ENCODE measurements at regions not wholly inside any gene's neighbourhood (a gene's known extent, or its start where the extent isn't known, plus 50 kb on each side); places are given as distances from the start of the nearest gene placed in this dataset.

DNA sequence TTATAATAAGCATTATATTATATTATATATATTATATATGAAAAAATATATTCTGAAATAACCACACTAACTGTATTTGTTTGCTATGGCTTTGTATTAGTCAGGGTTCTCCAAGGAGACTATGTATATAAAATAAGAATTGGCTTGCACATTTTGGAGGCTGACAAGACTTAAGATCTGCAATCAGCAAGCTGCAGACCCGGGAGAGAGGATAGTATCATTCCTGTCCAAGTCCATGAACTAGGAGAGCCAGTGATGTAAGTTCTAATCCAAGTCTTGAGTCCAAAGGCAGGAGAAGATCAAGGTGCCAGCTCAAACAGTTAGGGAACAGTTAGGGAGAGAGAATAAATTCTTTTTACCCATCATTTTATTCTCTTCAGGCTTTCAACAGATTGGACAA lies 639.5 kb downstream of the PLPP3 start:
- TF ChIP-seq CEBPB (IDR thresholded peaks at IDR 0.05) = no peak
- TF ChIP-seq, protein P1, sequence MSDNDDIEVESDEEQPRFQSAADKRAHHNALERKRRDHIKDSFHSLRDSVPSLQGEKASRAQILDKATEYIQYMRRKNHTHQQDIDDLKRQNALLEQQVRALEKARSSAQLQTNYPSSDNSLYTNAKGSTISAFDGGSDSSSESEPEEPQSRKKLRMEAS (IDR thresholded peaks at IDR 0.05) = no peak

DNA sequence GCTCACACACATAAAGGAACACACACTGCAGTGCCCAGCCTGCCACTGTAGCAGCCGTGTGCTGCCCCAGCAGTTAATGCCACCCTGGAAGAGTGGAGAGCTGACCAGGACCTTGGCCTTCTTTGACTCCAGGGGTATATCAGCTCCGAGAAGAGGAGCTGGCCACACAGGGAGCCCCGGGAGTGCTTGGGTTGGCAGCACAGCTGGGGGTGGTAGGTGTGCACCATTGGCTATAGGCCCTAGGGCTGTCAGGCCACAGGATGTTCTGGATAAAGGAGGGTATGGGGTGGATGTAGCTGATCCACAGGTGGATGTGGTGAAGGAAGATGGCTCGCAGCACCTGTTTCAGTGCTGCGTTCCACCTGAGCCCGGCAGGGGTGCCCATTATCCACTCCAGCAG lies 640.5 kb downstream of the PLPP3 start:
- TF ChIP-seq FOXM1 (IDR thresholded peaks at IDR 0.05; ENCODE audit: borderline replicate concordance, low read depth) (no peak), TEAD4 (IDR thresholded peaks at IDR 0.05) (no peak), CREB1 (IDR thresholded peaks at IDR 0.05; ENCODE audit: low read depth) (no peak), EGR1 (IDR thresholded peaks at IDR 0.05) (no peak), TCF12 (IDR thresholded peaks at IDR 0.05; ENCODE audit: low read depth) (no peak), ZBTB7A (IDR thresholded peaks at IDR 0.05; ENCODE audit: low read depth) (no peak), NFIC (IDR thresholded peaks at IDR 0.05) (no peak), YY1 (IDR thresholded peaks at IDR 0.05; ENCODE audit: low read depth) (no peak), TAF1 (IDR thresholded peaks at IDR 0.05; ENCODE audit: low read depth) (no peak), EP300 (IDR thresholded peaks at IDR 0.05; ENCODE audit: borderline replicate concordance) (no peak), RAD21 (IDR thresholded peaks at IDR 0.05; ENCODE audit: low read depth) (no peak), CEBPB (IDR thresholded peaks at IDR 0.05) (no peak)
- TF ChIP-seq, protein P2, sequence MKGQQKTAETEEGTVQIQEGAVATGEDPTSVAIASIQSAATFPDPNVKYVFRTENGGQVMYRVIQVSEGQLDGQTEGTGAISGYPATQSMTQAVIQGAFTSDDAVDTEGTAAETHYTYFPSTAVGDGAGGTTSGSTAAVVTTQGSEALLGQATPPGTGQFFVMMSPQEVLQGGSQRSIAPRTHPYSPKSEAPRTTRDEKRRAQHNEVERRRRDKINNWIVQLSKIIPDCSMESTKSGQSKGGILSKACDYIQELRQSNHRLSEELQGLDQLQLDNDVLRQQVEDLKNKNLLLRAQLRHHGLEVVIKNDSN (IDR thresholded peaks at IDR 0.05) = no peak
- TF ChIP-seq, protein P1 (IDR thresholded peaks at IDR 0.05) = no peak
- TF ChIP-seq, protein P3, sequence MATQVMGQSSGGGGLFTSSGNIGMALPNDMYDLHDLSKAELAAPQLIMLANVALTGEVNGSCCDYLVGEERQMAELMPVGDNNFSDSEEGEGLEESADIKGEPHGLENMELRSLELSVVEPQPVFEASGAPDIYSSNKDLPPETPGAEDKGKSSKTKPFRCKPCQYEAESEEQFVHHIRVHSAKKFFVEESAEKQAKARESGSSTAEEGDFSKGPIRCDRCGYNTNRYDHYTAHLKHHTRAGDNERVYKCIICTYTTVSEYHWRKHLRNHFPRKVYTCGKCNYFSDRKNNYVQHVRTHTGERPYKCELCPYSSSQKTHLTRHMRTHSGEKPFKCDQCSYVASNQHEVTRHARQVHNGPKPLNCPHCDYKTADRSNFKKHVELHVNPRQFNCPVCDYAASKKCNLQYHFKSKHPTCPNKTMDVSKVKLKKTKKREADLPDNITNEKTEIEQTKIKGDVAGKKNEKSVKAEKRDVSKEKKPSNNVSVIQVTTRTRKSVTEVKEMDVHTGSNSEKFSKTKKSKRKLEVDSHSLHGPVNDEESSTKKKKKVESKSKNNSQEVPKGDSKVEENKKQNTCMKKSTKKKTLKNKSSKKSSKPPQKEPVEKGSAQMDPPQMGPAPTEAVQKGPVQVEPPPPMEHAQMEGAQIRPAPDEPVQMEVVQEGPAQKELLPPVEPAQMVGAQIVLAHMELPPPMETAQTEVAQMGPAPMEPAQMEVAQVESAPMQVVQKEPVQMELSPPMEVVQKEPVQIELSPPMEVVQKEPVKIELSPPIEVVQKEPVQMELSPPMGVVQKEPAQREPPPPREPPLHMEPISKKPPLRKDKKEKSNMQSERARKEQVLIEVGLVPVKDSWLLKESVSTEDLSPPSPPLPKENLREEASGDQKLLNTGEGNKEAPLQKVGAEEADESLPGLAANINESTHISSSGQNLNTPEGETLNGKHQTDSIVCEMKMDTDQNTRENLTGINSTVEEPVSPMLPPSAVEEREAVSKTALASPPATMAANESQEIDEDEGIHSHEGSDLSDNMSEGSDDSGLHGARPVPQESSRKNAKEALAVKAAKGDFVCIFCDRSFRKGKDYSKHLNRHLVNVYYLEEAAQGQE (IDR thresholded peaks at IDR 0.05; ENCODE audit: low read depth) = no peak

DNA sequence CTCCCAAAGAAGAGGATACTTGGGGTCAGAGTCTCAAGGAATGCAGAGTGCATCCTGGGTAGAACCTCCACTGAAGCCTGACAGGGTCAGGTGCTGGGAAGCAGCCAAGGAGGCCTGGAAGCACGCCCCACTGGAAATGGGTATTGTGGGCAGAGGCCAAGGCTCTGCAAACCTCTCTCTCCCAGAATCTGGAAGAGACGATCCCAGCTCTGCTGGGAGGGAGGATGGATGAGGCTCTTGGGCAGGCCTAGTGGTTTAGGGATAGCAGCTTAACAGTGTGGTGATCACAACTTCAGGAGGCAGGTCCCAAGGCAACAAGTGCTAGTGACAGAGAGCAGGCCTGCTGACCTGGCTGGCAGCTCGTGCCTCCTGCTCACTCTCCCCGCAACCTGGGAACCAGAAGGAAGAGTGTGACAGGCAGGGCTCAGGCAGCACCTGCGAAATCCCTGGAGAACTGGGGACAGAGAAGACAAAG lies 641.0 kb downstream of the PLPP3 start:
- TF ChIP-seq TAF1 (IDR thresholded peaks at IDR 0.05; ENCODE audit: low read depth) (no peak), NFIC (IDR thresholded peaks at IDR 0.05) (no peak), CREB1 (IDR thresholded peaks at IDR 0.05; ENCODE audit: low read depth) (no peak), CEBPB (IDR thresholded peaks at IDR 0.05) (no peak), TEAD4 (IDR thresholded peaks at IDR 0.05) (no peak), FOXM1 (IDR thresholded peaks at IDR 0.05; ENCODE audit: borderline replicate concordance, low read depth) (no peak), TCF12 (IDR thresholded peaks at IDR 0.05; ENCODE audit: low read depth) (no peak)
- TF ChIP-seq, protein P2 (IDR thresholded peaks at IDR 0.05) = no peak
- TF ChIP-seq, protein P1 (IDR thresholded peaks at IDR 0.05) = no peak

DNA sequence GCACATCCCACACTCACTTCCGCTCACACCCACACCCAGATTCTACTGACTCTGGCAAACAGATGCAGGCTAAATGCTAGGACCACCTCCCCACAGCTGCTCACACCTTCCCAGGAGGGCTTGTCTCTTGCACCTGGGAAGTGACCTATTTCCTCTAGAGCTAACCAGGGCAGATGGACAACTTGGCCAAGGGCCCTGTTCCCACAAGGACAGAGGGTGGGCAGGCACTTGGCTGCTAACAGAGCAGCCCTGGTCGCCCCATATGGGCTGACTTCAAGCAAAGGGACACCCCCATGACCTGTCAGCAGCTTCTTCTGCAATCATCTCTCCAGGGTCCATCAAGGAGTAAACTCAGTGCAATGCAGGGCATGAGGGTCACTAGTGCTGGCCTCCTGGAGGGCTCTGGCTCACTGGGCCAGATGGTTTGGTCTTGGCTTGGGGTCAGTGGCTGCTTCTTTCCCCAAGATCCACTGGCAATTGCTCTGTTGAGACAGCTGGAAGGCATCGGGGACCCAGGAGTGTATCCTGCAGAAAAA lies 641.5 kb downstream of the PLPP3 start:
- TF ChIP-seq, protein P3 (IDR thresholded peaks at IDR 0.05; ENCODE audit: low read depth) = no peak
- TF ChIP-seq, protein P1 (IDR thresholded peaks at IDR 0.05) = no peak
- no peak for TF ChIP-seq FOXM1 (IDR thresholded peaks at IDR 0.05; ENCODE audit: borderline replicate concordance, low read depth)
- TF ChIP-seq, protein P2 (IDR thresholded peaks at IDR 0.05) = no peak
- no peak for TF ChIP-seq TEAD4 (IDR thresholded peaks at IDR 0.05)
- TF ChIP-seq RAD21 (IDR thresholded peaks at IDR 0.05; ENCODE audit: low read depth) = no peak
- TF ChIP-seq NFIC (IDR thresholded peaks at IDR 0.05) = no peak
- TF ChIP-seq EGR1 (IDR thresholded peaks at IDR 0.05) = no peak
- TF ChIP-seq CEBPB (IDR thresholded peaks at IDR 0.05) = no peak
- no peak for TF ChIP-seq TCF12 (IDR thresholded peaks at IDR 0.05; ENCODE audit: low read depth)

DNA sequence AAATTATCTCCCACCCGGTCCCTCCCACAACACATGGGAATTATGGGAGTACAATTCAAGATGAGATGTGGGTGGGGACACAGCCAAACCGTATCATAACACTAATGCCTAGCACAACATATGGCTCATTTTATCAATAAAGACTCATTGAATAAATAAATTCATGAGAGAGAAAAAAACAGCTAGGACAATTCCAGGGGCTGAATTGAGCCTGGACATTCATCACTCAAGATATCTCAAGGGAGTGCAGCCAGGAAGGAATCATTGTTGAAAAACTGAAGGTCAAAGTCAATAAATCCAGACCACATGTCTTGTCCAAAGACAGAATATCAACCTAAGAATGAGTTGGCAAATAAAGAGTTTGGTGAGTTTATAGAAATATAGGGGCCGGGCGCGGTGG lies 644.1 kb downstream of the PLPP3 start:
- TF ChIP-seq CREB1 (IDR thresholded peaks at IDR 0.05; ENCODE audit: low read depth) = no peak
- TF ChIP-seq, protein P1 (IDR thresholded peaks at IDR 0.05) = no peak
- no peak for TF ChIP-seq NFIC (IDR thresholded peaks at IDR 0.05)
- TF ChIP-seq, protein P3 (IDR thresholded peaks at IDR 0.05; ENCODE audit: low read depth) = no peak
- TF ChIP-seq FOXM1 (IDR thresholded peaks at IDR 0.05; ENCODE audit: borderline replicate concordance, low read depth) = no peak
- no peak for TF ChIP-seq EP300 (IDR thresholded peaks at IDR 0.05; ENCODE audit: borderline replicate concordance)
